Gastroesophageal sphincter (tissue), 4 donors: ENCODE measurements at regions not wholly inside any gene's neighbourhood (a gene's known extent, or its start where the extent isn't known, plus 50 kb on each side); places are given as distances from the start of the nearest gene placed in this dataset.
"Not testable (repeated sequence)": the region's sequence is repeated elsewhere in the genome, so short reads cannot be mapped to it uniquely, and the experiment has no call there.

ENCODE experiments used
- ATAC-seq: fragments of 150-250 bp; one replicate; pipeline ENCODE4 v1.9.1; 2016; ENCODE audit warnings: mild to moderate bottlenecking, moderate library complexity
- H3K27ac ChIP-seq, 4 donors: fragments of 200-600 bp; sonication (generic) in 3 of 4; 1 replicate in 3 of 4; 2 replicates in 1 of 4; pipeline ENCODE4 v1.5.1; 2016 to 2019
- H3K27me3 ChIP-seq: fragments of 200-600 bp; sonication (generic); one replicate; pipeline ENCODE4 v1.5.1; 2019
- H3K36me3 ChIP-seq, 2 donors: fragments of 200-600 bp; sonication (generic); one replicate each; pipeline ENCODE4 v1.5.1; 2019; ENCODE audit warnings: control low read depth in 1 of 2
- H3K4me1 ChIP-seq, 3 donors: fragments of 200-600 bp; sonication (generic); 1 replicate in 2 of 3; 2 replicates in 1 of 3; pipeline ENCODE4 v1.5.1; 2016 to 2019; ENCODE audit warnings: control low read depth in 2 of 3
- H3K4me3 ChIP-seq, 2 donors: fragments of 200-600 bp; sonication (generic); one replicate each; pipeline ENCODE4 v1.5.1; 2019; ENCODE audit warnings: mild to moderate bottlenecking in 1 of 2, moderate library complexity in 1 of 2
- H3K9me3 ChIP-seq, 3 donors: fragments of 200-600 bp; sonication (generic); one replicate each; pipeline ENCODE4 v1.5.1; 2017 to 2019; ENCODE audit warnings: control low read depth in 2 of 3
- CTCF ChIP-seq, 4 experiments: fragments of 200-600 bp in 2 of 4; fragments of 450-650 bp in 2 of 4; sonication (generic) in 1 of 4; IDR thresholded peaks; one replicate each; pipeline ENCODE4 v1.5.1; 2017 to 2019; ENCODE audit warnings: antibody characterized with exemption in 4 of 4, mild to moderate bottlenecking in 2 of 4, moderate library complexity in 2 of 4
- EP300 ChIP-seq: sonication (generic); formaldehyde crosslinking; IDR thresholded peaks from one replicate; pipeline ENCODE4 v1.6.1; 2017; ENCODE audit warnings: antibody characterized with exemption, mild to moderate bottlenecking
- POLR2A ChIP-seq, 2 donors: fragments of 450-650 bp; IDR thresholded peaks; one replicate each; pipeline ENCODE4 v1.6.1; 2017; ENCODE audit warnings: antibody characterized with exemption in 2 of 2, mild to moderate bottlenecking in 2 of 2, moderate library complexity in 1 of 2
- POLR2AphosphoS5 ChIP-seq: sonication (generic); formaldehyde crosslinking; IDR thresholded peaks from one replicate; pipeline ENCODE4 v1.6.1; 2017; ENCODE audit warnings: antibody characterized with exemption
- WGBS, 2 donors: methylation state at CpG; one replicate each; pipeline ENCODE4 v1.1.5; 2018; ENCODE audit warnings: low coverage in 1 of 2; 5-methylcytosine and 5-hydroxymethylcytosine counted together

- no peak for TF ChIP-seq POLR2AphosphoS5
- TF ChIP-seq EP300, result no peak
- TF ChIP-seq CTCF (IDR thresholded peaks at IDR 0.05), result no peak
- no peak for TF ChIP-seq POLR2A (IDR thresholded peaks at IDR 0.05)
- H3K4me3 ChIP-seq, result no peak overlapping the region
- no peaks in the 10 kb centered on the region for H3K9me3 ChIP-seq
- no peaks in the 10 kb centered on the region for H3K36me3 ChIP-seq
- ATAC-seq, result no peak
- WGBS, 2 donors, result 12 to 34% methylated on average over 5 to 6 of the region's 6 CpGs
- peak overlapping the region in 2 of 4 donors; percentile 0 to 1 for H3K27ac ChIP-seq
- H3K27me3 ChIP-seq, result no peaks in the 10 kb centered on the region
- peaks cover 0 to 15% (median 0%) of the 10 kb centered on the region in 3 donors for H3K4me1 ChIP-seq
These were observed 163.3 kb upstream of the THBS1 start for GRCh38 chr15:39417366-39418134.

- 83 to 90% methylated on average over 2 to 3 of the region's 3 CpGs for WGBS, 2 donors
- TF ChIP-seq CTCF (IDR thresholded peaks at IDR 0.05) (no peak), POLR2AphosphoS5 (no peak), POLR2A (IDR thresholded peaks at IDR 0.05) (no peak), EP300 (no peak)
- Histone ChIP-seq H3K9me3 (no peaks in the 10 kb centered on the region), H3K27ac (no peak overlapping the region), H3K4me1 (peaks cover 0 to 10% (median 0%) of the 10 kb centered on the region in 3 donors), H3K36me3 (no peaks in the 10 kb centered on the region), H3K27me3 (no peaks in the 10 kb centered on the region), H3K4me3 (no peak overlapping the region)
- ATAC-seq, result no peak
These were observed 161.2 kb upstream of the THBS1 start for GRCh38 chr15:39419651-39420050.

- not testable (repeated sequence) for H3K27me3 ChIP-seq, H3K27ac ChIP-seq, H3K36me3 ChIP-seq, H3K9me3 ChIP-seq, H3K4me3 ChIP-seq, H3K4me1 ChIP-seq, ATAC-seq
- 90 to 100% methylated on average over 2 to 3 of the region's 19 CpGs for WGBS, 2 donors
These were observed 160.6 kb upstream of the THBS1 start for GRCh38 chr15:39420123-39420852.

GRCh38 chr15:39420853-39421192 is 160.1 kb upstream of the THBS1 start:
- not testable (repeated sequence) for ATAC-seq, H3K4me1 ChIP-seq, H3K4me3 ChIP-seq

GRCh38 chr15:39426552-39427532 is 154.0 kb upstream of the THBS1 start:
- peak; percentile 71 for ATAC-seq
- TF ChIP-seq CTCF (IDR thresholded peaks at IDR 0.05) (no peak), POLR2AphosphoS5 (peak; percentile 48)
- peaks cover 0 to 48% (median 6%) of the 10 kb centered on the region in 3 donors for H3K4me1 ChIP-seq
- H3K27ac ChIP-seq, result peak overlapping the region in 3 of 4 donors; percentile 10 to 81 (median 72)
- no peaks in the 10 kb centered on the region for H3K27me3 ChIP-seq
- H3K36me3 ChIP-seq, result no peaks in the 10 kb centered on the region
- no peaks in the 10 kb centered on the region for H3K9me3 ChIP-seq
- WGBS, 2 donors, result 77 to 78% methylated on average over 5 to 11 of the region's 19 CpGs
- H3K4me3 ChIP-seq, result no peak overlapping the region

More at GRCh38 chr15:39420853-39421192, 160.1 kb upstream of the THBS1 start:
- H3K27ac ChIP-seq, H3K27me3 ChIP-seq, H3K36me3 ChIP-seq, H3K9me3 ChIP-seq: not testable (repeated sequence)
- WGBS, 2 donors, result 84% methylated on average over 11 of the region's 14 CpGs; no CpG with 5 or more reads in 1 of the 2 donors
